OCI-LY3 (cell line): ENCODE measurements at regions not wholly inside any gene's neighbourhood (a gene's known extent, or its start where the extent isn't known, plus 50 kb on each side); places are given as distances from the start of the nearest gene placed in this dataset.

Source experiments
- H2AFZ ChIP-seq: fragments of 200-600, 300-600 bp; shearing (Covaris generic); 2 replicates; pipeline ENCODE4 v1.6.0; 2014; ENCODE audit warnings: antibody characterized with exemption, low read depth, low read length
- H3K27ac ChIP-seq: fragments of 200-600, 300-600 bp; sonication (generic); 2 replicates; pipeline ENCODE4 v1.5.1; 2014; ENCODE audit warnings: mild to moderate bottlenecking, low read length, moderate library complexity, mixed read lengths
- H3K27me3 ChIP-seq: fragments of 200-600, 300-600 bp; sonication (generic); 2 replicates; pipeline ENCODE4 v1.6.1; 2014; ENCODE audit warnings: low read depth, low read length, mixed read lengths
- H3K36me3 ChIP-seq: fragments of 200-600, 300-600 bp; sonication (generic); replicated peaks from 2 replicates; pipeline ENCODE3; 2014; ENCODE audit warnings: low read depth, low read length, mixed read lengths
- H3K4me1 ChIP-seq: fragments of 300-600, 200-600 bp; sonication (generic); 2 replicates; pipeline ENCODE4 v1.6.1; 2014; ENCODE audit warnings: low read length, mixed read lengths
- H3K4me2 ChIP-seq: fragments of 200-600, 300-600 bp; sonication (generic); 2 replicates; pipeline ENCODE4 v1.6.1; 2014; ENCODE audit warnings: low read length, mixed read lengths
- H3K4me3 ChIP-seq: fragments of 300-600, 200-600 bp; sonication (generic); 2 replicates; pipeline ENCODE4 v1.5.1; 2014; ENCODE audit warnings: antibody characterized with exemption, mild to moderate bottlenecking, low read length, moderate library complexity
- H3K79me2 ChIP-seq: fragments of 300-600, 200-600 bp; shearing (Covaris generic); 2 replicates; pipeline ENCODE4 v1.6.1; 2014; ENCODE audit warnings: mild to moderate bottlenecking, low read length, mixed read lengths
- H3K9ac ChIP-seq: fragments of 300-600, 200-600 bp; shearing (Covaris generic); 2 replicates; pipeline ENCODE4 v1.6.0; 2014; ENCODE audit warnings: mild to moderate bottlenecking, low read length, moderate library complexity
- H3K9me3 ChIP-seq: fragments of 200-600, 300-600 bp; shearing (Covaris generic); 2 replicates; pipeline ENCODE4 v1.6.1; 2014; ENCODE audit warnings: low read length, mixed read lengths; ENCODE audit not compliant: insufficient read depth
- H4K20me1 ChIP-seq: fragments of 200-600, 300-600 bp; sonication (generic); 2 replicates; pipeline ENCODE4 v1.6.1; 2016; ENCODE audit warnings: low read length, mixed read lengths; ENCODE audit not compliant: insufficient read depth
- EZH2phosphoT487 ChIP-seq: fragments of 200-600 bp; shearing (Covaris generic); IDR thresholded peaks from 2 replicates; pipeline ENCODE4 v1.6.1; 2018; ENCODE audit warnings: antibody characterized with exemption, mixed run types, low read depth
- TF ChIP-seq, protein P1 (sequence below): fragments of 200-600, 300-600 bp; sonication (generic); IDR thresholded peaks from 2 replicates; pipeline ENCODE4 v1.5.1; 2014; ENCODE audit warnings: antibody characterized with exemption, low read length, low read depth

DNA sequence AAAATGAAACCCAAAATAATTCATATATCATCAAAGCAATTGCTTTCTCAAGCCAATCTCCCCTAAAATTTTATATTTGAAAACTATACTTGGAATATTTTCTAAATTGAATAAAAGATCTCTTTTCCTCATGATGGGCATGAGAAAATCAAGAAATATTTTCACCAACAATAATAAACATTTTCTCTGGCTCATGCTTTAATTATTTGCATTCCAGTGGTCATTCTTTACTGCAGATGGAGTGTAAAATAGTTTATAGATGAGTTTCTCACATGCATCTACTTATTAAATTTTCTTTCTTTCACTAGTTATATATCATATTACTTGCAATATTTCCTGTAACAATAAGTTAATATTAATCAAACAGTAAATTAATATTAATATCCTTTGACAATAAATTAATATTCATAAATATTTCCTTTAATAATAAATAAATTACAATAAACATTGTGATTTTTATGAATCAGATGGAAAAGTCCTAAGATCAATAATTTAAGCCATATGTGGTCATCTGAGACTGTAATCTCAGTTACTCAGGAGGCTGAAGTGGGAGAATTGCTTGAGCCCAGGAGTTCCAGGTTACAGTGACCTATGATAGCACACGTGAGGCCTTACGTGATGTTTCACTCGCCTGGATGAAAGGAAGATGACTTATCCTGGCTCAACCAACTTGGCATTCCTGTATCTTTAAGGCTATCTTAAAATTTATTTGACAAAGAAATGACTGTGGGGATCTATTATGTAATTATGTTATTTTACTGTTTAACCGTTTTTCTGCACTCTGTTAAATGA is 958.8 kb downstream of the ZPLD1 start:
- no peak overlapping the region for H3K4me3 ChIP-seq
- H3K9me3 ChIP-seq, result no peaks in the 10 kb centered on the region
- H3K9ac ChIP-seq, result no peak overlapping the region
- no peaks in the 10 kb centered on the region for H4K20me1 ChIP-seq
- H3K36me3 ChIP-seq, result no peaks in the 10 kb centered on the region
- TF ChIP-seq, protein P1, sequence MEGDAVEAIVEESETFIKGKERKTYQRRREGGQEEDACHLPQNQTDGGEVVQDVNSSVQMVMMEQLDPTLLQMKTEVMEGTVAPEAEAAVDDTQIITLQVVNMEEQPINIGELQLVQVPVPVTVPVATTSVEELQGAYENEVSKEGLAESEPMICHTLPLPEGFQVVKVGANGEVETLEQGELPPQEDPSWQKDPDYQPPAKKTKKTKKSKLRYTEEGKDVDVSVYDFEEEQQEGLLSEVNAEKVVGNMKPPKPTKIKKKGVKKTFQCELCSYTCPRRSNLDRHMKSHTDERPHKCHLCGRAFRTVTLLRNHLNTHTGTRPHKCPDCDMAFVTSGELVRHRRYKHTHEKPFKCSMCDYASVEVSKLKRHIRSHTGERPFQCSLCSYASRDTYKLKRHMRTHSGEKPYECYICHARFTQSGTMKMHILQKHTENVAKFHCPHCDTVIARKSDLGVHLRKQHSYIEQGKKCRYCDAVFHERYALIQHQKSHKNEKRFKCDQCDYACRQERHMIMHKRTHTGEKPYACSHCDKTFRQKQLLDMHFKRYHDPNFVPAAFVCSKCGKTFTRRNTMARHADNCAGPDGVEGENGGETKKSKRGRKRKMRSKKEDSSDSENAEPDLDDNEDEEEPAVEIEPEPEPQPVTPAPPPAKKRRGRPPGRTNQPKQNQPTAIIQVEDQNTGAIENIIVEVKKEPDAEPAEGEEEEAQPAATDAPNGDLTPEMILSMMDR, result no peak
- TF ChIP-seq EZH2phosphoT487, result no peak
- H2AFZ ChIP-seq, result no peak overlapping the region
- H3K4me1 ChIP-seq, result peaks cover 3% of the 10 kb centered on the region; the same call in 1 of the 2 replicates
- H3K27me3 ChIP-seq, result no peaks in the 10 kb centered on the region
- no peaks in the 10 kb centered on the region for H3K79me2 ChIP-seq
- H3K27ac ChIP-seq, result no peak overlapping the region
- no peak overlapping the region for H3K4me2 ChIP-seq

DNA sequence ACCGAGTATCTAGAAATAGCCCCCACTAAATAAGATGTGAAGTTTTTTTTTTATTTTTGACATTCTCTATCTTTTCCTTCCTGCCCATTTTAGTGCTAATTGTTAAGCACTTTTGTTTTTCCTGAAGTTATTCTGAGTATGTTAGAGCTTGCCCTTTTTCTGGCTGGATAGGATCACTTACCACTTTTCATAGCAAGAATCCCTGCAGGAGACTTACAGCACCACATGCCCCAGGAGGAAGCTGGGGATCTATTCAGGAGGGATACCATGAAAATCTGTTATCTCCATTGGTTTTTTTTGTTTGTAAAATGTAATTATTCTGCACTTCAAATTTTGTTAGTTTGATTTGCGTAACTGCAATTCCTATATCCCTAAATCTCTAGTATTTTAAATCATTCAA is 968.4 kb downstream of the ZPLD1 start:
- no peaks in the 10 kb centered on the region for H3K36me3 ChIP-seq
- no peak overlapping the region for H3K9ac ChIP-seq
- no peaks in the 10 kb centered on the region for H3K79me2 ChIP-seq
- H3K9me3 ChIP-seq, result no peaks in the 10 kb centered on the region
- H4K20me1 ChIP-seq, result no peaks in the 10 kb centered on the region
- TF ChIP-seq, protein P1, result no peak
- TF ChIP-seq EZH2phosphoT487, result no peak
- no peaks in the 10 kb centered on the region for H3K27me3 ChIP-seq
- H3K4me2 ChIP-seq, result 0 out of 2 replicates have a peak overlapping the region, but pooled peaks have one; percentile 27
- no peak overlapping the region for H2AFZ ChIP-seq
- no peak overlapping the region for H3K27ac ChIP-seq
- no peak overlapping the region for H3K4me3 ChIP-seq
- peaks cover 14% of the 10 kb centered on the region for H3K4me1 ChIP-seq

DNA sequence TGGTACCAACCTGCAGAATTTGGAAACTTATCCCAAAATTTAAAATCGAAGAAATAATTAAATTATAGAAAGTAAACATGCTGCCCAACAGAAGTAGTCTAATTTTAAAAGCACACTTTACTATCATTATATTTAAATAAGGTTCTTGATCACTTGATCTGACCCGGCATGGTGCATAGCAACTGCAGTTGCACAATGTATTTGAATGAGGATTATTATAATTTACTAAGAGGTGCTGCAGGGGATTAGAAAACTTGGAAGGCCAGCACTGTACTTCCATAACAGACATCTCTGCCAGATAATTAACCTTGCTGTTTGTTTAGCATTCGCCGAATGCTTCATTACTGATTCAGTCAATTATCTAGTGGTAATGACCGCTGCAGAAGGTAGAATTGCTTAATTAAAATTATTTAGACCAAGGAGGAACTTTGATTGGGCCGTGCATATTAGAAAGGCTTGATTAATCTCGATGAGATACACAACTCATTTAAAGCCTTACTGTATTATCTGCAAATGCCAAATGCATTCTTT is 971.6 kb downstream of the ZPLD1 start:
- Histone ChIP-seq H3K4me2 (no peak overlapping the region), H3K9ac (no peak overlapping the region), H4K20me1 (no peaks in the 10 kb centered on the region), H3K36me3 (no peaks in the 10 kb centered on the region), H3K79me2 (no peaks in the 10 kb centered on the region), H3K4me1 (peaks cover 14% of the 10 kb centered on the region), H3K27me3 (no peaks in the 10 kb centered on the region), H3K9me3 (no peaks in the 10 kb centered on the region), H3K4me3 (no peak overlapping the region), H3K27ac (no peak overlapping the region), H2AFZ (no peak overlapping the region)
- TF ChIP-seq EZH2phosphoT487, result no peak
- TF ChIP-seq, protein P1, result no peak

DNA sequence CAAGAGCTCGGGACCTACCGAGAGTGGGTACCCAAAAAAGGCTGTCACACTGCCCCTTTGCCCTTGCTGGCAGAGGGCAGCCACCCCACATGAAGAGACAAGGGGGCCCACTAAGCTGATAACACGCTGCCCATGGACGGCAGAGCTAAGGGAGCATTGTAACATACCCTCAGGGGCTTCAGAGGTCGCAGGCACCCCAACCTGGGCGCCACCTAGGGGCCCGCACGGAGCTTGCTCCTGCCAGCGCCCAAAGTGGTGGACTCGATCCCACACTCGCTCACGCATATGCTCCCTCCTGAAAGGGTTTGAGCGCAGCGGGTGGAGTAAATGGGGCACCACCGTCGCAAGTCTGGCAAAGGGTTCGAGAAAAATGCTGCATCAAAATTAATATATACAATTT is 975.4 kb downstream of the ZPLD1 start:
- Histone ChIP-seq H3K27me3 (no peaks in the 10 kb centered on the region), H3K4me2 (no peak overlapping the region), H3K79me2 (no peaks in the 10 kb centered on the region), H3K9me3 (no peaks in the 10 kb centered on the region), H3K27ac (no peak overlapping the region), H2AFZ (no peak overlapping the region), H3K4me1 (no peaks in the 10 kb centered on the region), H3K36me3 (no peaks in the 10 kb centered on the region), H3K4me3 (no peak overlapping the region), H4K20me1 (no peaks in the 10 kb centered on the region), H3K9ac (no peak overlapping the region)
- TF ChIP-seq EZH2phosphoT487, result no peak
- TF ChIP-seq, protein P1, result peak; percentile 32; the same call in 1 of the 2 replicates
